22Rv1 (cell line): ENCODE measurements at regions not wholly inside any gene's neighbourhood (a gene's known extent, or its start where the extent isn't known, plus 50 kb on each side); places are given as distances from the start of the nearest gene placed in this dataset.

ENCODE experiments used
- H3K27ac ChIP-seq: fragments of 450-650 bp; 2 replicates; pipeline ENCODE4 v1.5.1; 2017
- CTCF ChIP-seq: fragments of 450-650 bp; IDR thresholded peaks from 2 replicates; pipeline ENCODE4 v1.5.1; 2017; ENCODE audit warnings: mild to moderate bottlenecking
- ZFX ChIP-seq: fragments of 450-650 bp; IDR thresholded peaks from 2 replicates; pipeline ENCODE4 v1.6.1; 2017; ENCODE audit warnings: antibody characterized with exemption, borderline replicate concordance

- no peak overlapping the region for H3K27ac ChIP-seq
- TF ChIP-seq ZFX (no peak), CTCF (no peak)
Observed at GRCh38 chr18:22657619-22658018, 239.9 kb upstream of the CTAGE1 start.

GRCh38 chr18:22658318-22658717 is 240.6 kb upstream of the CTAGE1 start:
- no peak for TF ChIP-seq CTCF
- TF ChIP-seq ZFX = no peak
- H3K27ac ChIP-seq = no peak overlapping the region

DNA sequence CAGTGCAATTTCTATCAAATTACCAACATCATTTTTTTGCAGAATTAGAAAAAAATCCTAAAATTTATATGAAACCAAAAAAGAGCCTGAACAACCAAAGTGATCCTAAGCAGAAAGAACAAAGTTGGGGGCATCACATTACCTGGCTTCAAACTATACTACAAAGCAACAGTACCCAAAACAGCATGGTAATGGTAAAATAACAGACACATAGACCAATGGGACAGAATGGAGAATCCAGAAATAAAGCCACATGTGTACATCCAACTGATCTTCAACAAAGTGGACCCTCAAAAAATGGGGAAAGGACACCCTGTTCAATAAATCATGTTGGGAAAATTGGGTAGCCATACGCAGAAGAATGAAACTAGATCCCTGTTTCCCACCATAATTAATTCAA is 245.7 kb upstream of the CTAGE1 start:
- H3K27ac ChIP-seq = no peak overlapping the region
- TF ChIP-seq ZFX = no peak
- TF ChIP-seq CTCF = no peak

GRCh38 chr18:22666411-22666940 is 248.8 kb upstream of the CTAGE1 start:
- no peak overlapping the region for H3K27ac ChIP-seq
- TF ChIP-seq ZFX = no peak

DNA sequence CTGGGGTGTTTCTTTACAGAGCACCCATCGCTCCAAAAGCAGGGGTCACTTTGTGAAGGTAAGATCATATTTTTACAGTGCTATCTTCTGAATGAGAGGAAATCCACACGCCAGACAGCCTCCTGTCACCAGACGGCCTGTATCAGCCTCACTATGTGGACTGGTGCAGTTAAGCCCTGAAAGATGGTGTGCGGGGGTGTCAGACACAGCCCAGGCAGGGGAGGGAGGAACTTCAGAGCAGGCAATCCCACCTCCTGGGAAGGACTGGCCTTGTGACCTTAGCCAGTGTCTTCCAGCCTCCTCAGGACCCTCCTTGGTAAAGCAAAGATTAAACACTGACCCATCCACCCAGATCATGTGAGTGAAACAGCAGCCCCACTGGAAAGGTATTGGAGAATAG is 249.4 kb upstream of the CTAGE1 start:
- TF ChIP-seq CTCF = no peak
- TF ChIP-seq ZFX = no peak
- H3K27ac ChIP-seq = no peak overlapping the region

- TF ChIP-seq CTCF = no peak
- TF ChIP-seq ZFX = no peak
- no peak overlapping the region for H3K27ac ChIP-seq
Observed at GRCh38 chr18:22667616-22668422, 250.1 kb upstream of the CTAGE1 start.

GRCh38 chr18:22668496-22668895 is 250.8 kb upstream of the CTAGE1 start:
- TF ChIP-seq ZFX = no peak
- no peak for TF ChIP-seq CTCF
- H3K27ac ChIP-seq = no peak overlapping the region

DNA sequence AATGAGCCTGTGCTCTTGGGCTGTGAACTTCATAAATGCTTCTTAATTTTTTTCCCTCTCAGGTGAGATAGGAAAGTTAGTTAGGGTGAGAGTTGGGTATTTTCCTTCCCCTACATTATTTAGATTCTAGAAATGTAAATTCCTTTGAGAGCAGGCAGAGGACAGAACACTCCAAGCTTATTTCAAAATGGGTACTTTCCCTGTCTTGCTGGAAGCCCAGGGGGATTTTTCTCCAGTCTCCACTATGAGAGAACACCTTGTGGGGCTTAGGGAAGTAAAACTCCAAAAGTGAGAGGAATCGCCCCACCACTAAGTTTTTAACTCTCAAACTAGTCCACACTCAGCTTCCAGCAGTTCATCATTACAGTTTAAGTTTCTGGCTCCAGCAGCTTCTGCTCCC is 253.2 kb upstream of the CTAGE1 start:
- H3K27ac ChIP-seq = no peak overlapping the region
- no peak for TF ChIP-seq ZFX
- TF ChIP-seq CTCF = no peak
